HCT116 (cell line): ENCODE measurements at regions not wholly inside any gene's neighbourhood (a gene's known extent, or its start where the extent isn't known, plus 50 kb on each side); places are given as distances from the start of the nearest gene placed in this dataset.
"Not testable (repeated sequence)": the region's sequence is repeated elsewhere in the genome, so short reads cannot be mapped to it uniquely, and the experiment has no call there.

Experiments
- ATAC-seq: fragments of 200-7000 bp; cut with Tn5 transposase; 2 replicates; pipeline ENCODE4 v1.9.1; 2020; ENCODE audit warnings: mild to moderate bottlenecking, moderate library complexity
- BruUV-seq: library from RNA; stranded (reverse); fragments of 400-500 nt; replicated peaks from 2 replicates; lab custom pipeline; 2021; lab: Mats Ljungman, UMichigan
- CTCF ChIA-PET: fragments of 300-600 bp; sonication (Branson Sonifier 250); formaldehyde crosslinking; loops from one replicate; lab custom pipeline; 2021; ENCODE audit warnings: antibody characterized with exemption; lab: Charles Lee
- POLR2A ChIA-PET: fragments of 300-600, 350-600 bp; sonication (Branson Sonifier 250); formaldehyde crosslinking; loops from one replicate; lab custom pipeline; 2021; ENCODE audit warnings: antibody characterized with exemption; lab: Charles Lee
- RAD21 ChIA-PET, 2 experiments: fragments of 300-600 bp; sonication (Branson Sonifier 250); formaldehyde crosslinking; loops; one replicate each; lab custom pipeline; 2023; ENCODE audit warnings: low total read pairs in 2 of 2; ENCODE audit not compliant: uncharacterized antibody in 2 of 2, unreplicated experiment in 2 of 2, low non-redundant PET in 1 of 2; lab: Charles Lee
- DNase-seq: peaks from one replicate; pipeline ENCODE4 v3.0.0-alpha.2; 2010; ENCODE audit warnings: low read depth, low spot score
- H2AFZ ChIP-seq: fragments of 200-600 bp; shearing (Covaris generic), sonication (generic); 2 replicates; pipeline ENCODE4 v1.6.1; 2017; ENCODE audit warnings: low read depth, mixed run types, mixed read lengths, antibody characterized with exemption, low read length; ENCODE audit not compliant: poor library complexity, severe bottlenecking
- H3K27ac ChIP-seq: 2 replicates; pipeline ENCODE4 v1.5.1; 2012; ENCODE audit warnings: low read depth, low read length
- H3K27me3 ChIP-seq: fragments of 200-600 bp; sonication (generic); 2 replicates; pipeline ENCODE4 v1.6.1; 2016; ENCODE audit warnings: mixed run types, low read length, mixed read lengths; ENCODE audit not compliant: insufficient read depth
- H3K36me3 ChIP-seq, 2 experiments: fragments of 200-500 bp in 1 of 2; fragments of 200-600 bp in 1 of 2; sonication (Bioruptor generic) in 1 of 2; sonication (generic) in 1 of 2; 2 replicates each; pipeline versions ENCODE4 v1.5.1 to v1.6.1; 2014 to 2016; ENCODE audit warnings: low read length in 2 of 2, inconsistent platforms in 1 of 2, mixed read lengths in 1 of 2, mixed run types in 1 of 2; ENCODE audit not compliant: insufficient read depth in 2 of 2, control insufficient read depth in 1 of 2
- H3K4me1 ChIP-seq, 2 experiments: fragments of 200-600 bp in 1 of 2; sonication (generic) in 1 of 2; 2 replicates each; pipeline versions ENCODE4 v1.5.1 to v1.6.1; 2012 to 2017; ENCODE audit warnings: low read length in 2 of 2, inconsistent platforms in 1 of 2, mild to moderate bottlenecking in 1 of 2, mixed read lengths in 1 of 2, mixed run types in 1 of 2, moderate library complexity in 1 of 2; ENCODE audit not compliant: insufficient read depth in 2 of 2, control insufficient read depth in 1 of 2
- H3K4me2 ChIP-seq: fragments of 200-600 bp; sonication (generic); 2 replicates; pipeline ENCODE4 v1.6.1; 2017; ENCODE audit warnings: mixed run types, low read length, mixed read lengths
- H3K4me3 ChIP-seq, 2 experiments: fragments of 200-600 bp in 1 of 2; sonication (generic) in 1 of 2; replicated peaks in 1 of 2; 2 replicates each; pipeline ENCODE4 v1.5.1; 2011 to 2016; ENCODE audit warnings: low read length in 2 of 2, control low read depth in 1 of 2, low read depth in 1 of 2, mild to moderate bottlenecking in 1 of 2, mixed read lengths in 1 of 2, mixed run types in 1 of 2
- H3K79me2 ChIP-seq: fragments of 200-600 bp; sonication (generic); 2 replicates; pipeline ENCODE4 v1.6.1; 2017; ENCODE audit warnings: mild to moderate bottlenecking, mixed run types, low read length, moderate library complexity, mixed read lengths; ENCODE audit not compliant: insufficient read depth
- H3K9ac ChIP-seq: fragments of 200-600 bp; sonication (generic); 2 replicates; pipeline ENCODE4 v1.6.1; 2016; ENCODE audit warnings: low read length, mixed read lengths
- H3K9me2 ChIP-seq: fragments of 200-600 bp; sonication (generic), shearing (Covaris generic); 2 replicates; pipeline ENCODE4 v1.6.1; 2017; ENCODE audit warnings: mixed run types, mild to moderate bottlenecking, moderate library complexity; ENCODE audit not compliant: insufficient read depth
- H3K9me3 ChIP-seq, 2 experiments: fragments of 200-500 bp in 1 of 2; fragments of 200-600 bp in 1 of 2; sonication (Bioruptor generic) in 1 of 2; sonication (generic) in 1 of 2; 2 replicates each; pipeline ENCODE4 v1.6.1; 2014 to 2017; ENCODE audit warnings: low read length in 2 of 2, mixed read lengths in 2 of 2, inconsistent platforms in 1 of 2, low read depth in 1 of 2, mild to moderate bottlenecking in 1 of 2, mixed run types in 1 of 2, moderate library complexity in 1 of 2; ENCODE audit not compliant: control insufficient read depth in 1 of 2, insufficient read depth in 1 of 2
- H4K20me1 ChIP-seq: fragments of 200-600 bp; sonication (generic), shearing (Covaris generic); 2 replicates; pipeline ENCODE4 v1.6.1; 2017; ENCODE audit warnings: mixed run types, mild to moderate bottlenecking, moderate library complexity; ENCODE audit not compliant: insufficient read depth
- CEBPB ChIP-seq: IDR thresholded peaks from 2 replicates; pipeline ENCODE4 v1.6.1; 2012; ENCODE audit warnings: low read depth
- EGR1 ChIP-seq: IDR thresholded peaks from 2 replicates; pipeline ENCODE4 v1.6.1; 2012; ENCODE audit warnings: low read depth
- EZH2phosphoT487 ChIP-seq: fragments of 200-600 bp; IDR thresholded peaks from 2 replicates; pipeline ENCODE4 v1.6.1; 2018; ENCODE audit warnings: antibody characterized with exemption, borderline replicate concordance
- FOSL1 ChIP-seq: IDR thresholded peaks from 2 replicates; pipeline ENCODE4 v1.6.1; 2012; ENCODE audit warnings: low read depth
- JUND ChIP-seq: IDR thresholded peaks from 2 replicates; pipeline ENCODE4 v1.6.1; 2012
- POLR2AphosphoS5 ChIP-seq: IDR thresholded peaks from 2 replicates; pipeline ENCODE4 v1.6.1; 2011; ENCODE audit warnings: mild to moderate bottlenecking, low read depth, low read length, moderate library complexity
- SP1 ChIP-seq: IDR thresholded peaks from 2 replicates; pipeline ENCODE4 v1.6.1; 2012; ENCODE audit warnings: low read depth
- YY1 ChIP-seq: IDR thresholded peaks from 2 replicates; pipeline ENCODE4 v1.6.1; 2011; ENCODE audit warnings: low read length, low read depth, moderate library complexity, mild to moderate bottlenecking; ENCODE audit not compliant: insufficient replicate concordance; ENCODE audit errors: extremely low read depth
- intact Hi-C: fragments of 100-400 bp; cut with micrococcal nuclease; formaldehyde crosslinking; loops from 2 replicates; pipeline ENCODE4 v1.10.0; 2022

- H2AFZ ChIP-seq = no peak overlapping the region
- ChIA-PET CTCF (no interaction called here), RAD21 (no interaction called here)
- H3K4me3 ChIP-seq = no peak overlapping the region
- no TSS peak for BruUV-seq
- H3K9me2 ChIP-seq = no peaks in the 10 kb centered on the region
- no peaks in the 10 kb centered on the region for H3K36me3 ChIP-seq
- H4K20me1 ChIP-seq = no peaks in the 10 kb centered on the region
- DNase-seq = no peak
- no peak overlapping the region for H3K27ac ChIP-seq
- TF ChIP-seq FOSL1 (no peak), SP1 (no peak), CEBPB (no peak), POLR2AphosphoS5 (no peak), EZH2phosphoT487 (no peak), JUND (no peak), EGR1 (no peak)
- TF ChIP-seq, all 23 proteins: peak for 0
- H3K27me3 ChIP-seq = no peaks in the 10 kb centered on the region
- no peak overlapping the region for H3K4me2 ChIP-seq
- H3K9ac ChIP-seq = no peak overlapping the region
- H3K9me3 ChIP-seq = no peaks in the 10 kb centered on the region
- ATAC-seq = no peak
- H3K4me1 ChIP-seq = no peaks in the 10 kb centered on the region
- POLR2A ChIA-PET = no interaction called here
- intact Hi-C loops = no loop called here
- H3K79me2 ChIP-seq = no peaks in the 10 kb centered on the region
These were observed 157.2 kb upstream of the TPRG1 start for GRCh38 chr3:189014526-189014925.

GRCh38 chr3:189022576-189023466 lies 148.9 kb upstream of the TPRG1 start:
- H3K9me2 ChIP-seq, H3K9me3 ChIP-seq, RAD21 ChIA-PET, H3K79me2 ChIP-seq, POLR2A ChIA-PET, BruUV-seq, H3K36me3 ChIP-seq, H3K4me1 ChIP-seq, H3K27me3 ChIP-seq, H4K20me1 ChIP-seq, intact Hi-C loops: not testable (repeated sequence)
- CTCF ChIA-PET = interaction anchor here (0.9 kb wide), 1 partner anchor 19 kb away, joined by 5 read pairs; no protein-coding TSS in a partner anchor
- DNase-seq (peak; percentile 47), ATAC-seq (peak; percentile 80)
- Histone ChIP-seq H3K4me3 (peak overlapping the region; percentile 55 to 64), H3K4me2 (peak overlapping the region; percentile 88), H2AFZ (peak overlapping the region; percentile 75), H3K27ac (peak overlapping the region; percentile 32), H3K9ac (peak overlapping the region; percentile 56)
- peak; percentile 78 for TF ChIP-seq YY1
- peak; percentile 32; the same call in 1 of the 2 replicates for TF ChIP-seq CEBPB
- peak; percentile 37 for TF ChIP-seq POLR2AphosphoS5
